ENCODE measurements at regions not wholly inside any gene's neighbourhood (a gene's known extent, or its start where the extent isn't known, plus 50 kb on each side); places are given as distances from the start of the nearest gene placed in this dataset.

- TF ChIP-seq CREBBP (IDR thresholded peaks at IDR 0.05; ENCODE audit: low read depth, low read length): no peak
- no peak for TF ChIP-seq ZNF232 (CRISPR knock-in tag; IDR thresholded peaks at IDR 0.05)
- TF ChIP-seq ZBTB11 (CRISPR knock-in tag; IDR thresholded peaks at IDR 0.05): no peak
- no peak for TF ChIP-seq POLR2H (tag; IDR thresholded peaks at IDR 0.05; ENCODE audit: low read depth)
- no peak for TF ChIP-seq ZNF639 (CRISPR knock-in tag; conservative IDR thresholded peaks at IDR 0.05 in 1 of 2, IDR thresholded peaks at IDR 0.05 in 1 of 2)
- TF ChIP-seq ATF1 (CRISPR knock-in tag; IDR thresholded peaks at IDR 0.05): no peak
- TF ChIP-seq ATF1 (tag; IDR thresholded peaks at IDR 0.05): no peak
- no peak for TF ChIP-seq ZNF175 (CRISPR knock-in tag; IDR thresholded peaks at IDR 0.05; ENCODE audit: low read depth)
- no peak for TF ChIP-seq CEBPB (tag; IDR thresholded peaks at IDR 0.05)
These were observed 240.4 kb downstream of the SNAPC1 start (continued) for GRCh38 chr14:62002642-62003041.
